NCI-H82 treated with DMSO at 0.1 percent for 48 hours (cell line): ENCODE measurements at regions not wholly inside any gene's neighbourhood (a gene's known extent, or its start where the extent isn't known, plus 50 kb on each side); places are given as distances from the start of the nearest gene placed in this dataset.
A peak's percentile ranks its signal among the peaks of the same experiment; 100 is the strongest.

Source experiments
- DNase-seq: peaks from one replicate; lab custom pipeline; 2025; ENCODE audit not compliant: unreplicated experiment; lab: John Stamatoyannopoulos, UW

GRCh38 chr1:96376846-96377245 lies 344.7 kb upstream of the PTBP2 start:
- no peak for DNase-seq

GRCh38 chr1:96384611-96385010 lies 337.0 kb upstream of the PTBP2 start:
- DNase-seq, result no peak

GRCh38 chr1:96387785-96388184 lies 333.8 kb upstream of the PTBP2 start:
- no peak for DNase-seq

GRCh38 chr1:96388421-96389310 lies 332.9 kb upstream of the PTBP2 start:
- no peak for DNase-seq

- no peak for DNase-seq
Observed at GRCh38 chr1:96400089-96400488, 321.5 kb upstream of the PTBP2 start.

- DNase-seq, result no peak
Observed at GRCh38 chr1:96409087-96409486, 312.5 kb upstream of the PTBP2 start.

- DNase-seq, result peak; percentile 14
Observed at GRCh38 chr1:96409689-96410088, 311.9 kb upstream of the PTBP2 start.

- DNase-seq, result no peak
Observed at GRCh38 chr1:96411006-96411405, 310.6 kb upstream of the PTBP2 start.

GRCh38 chr1:96414598-96414997 lies 307.0 kb upstream of the PTBP2 start:
- DNase-seq, result no peak

GRCh38 chr1:96416111-96416595 lies 305.4 kb upstream of the PTBP2 start:
- DNase-seq, result no peak

GRCh38 chr1:96416701-96417444 lies 304.7 kb upstream of the PTBP2 start:
- DNase-seq, result no peak

- no peak for DNase-seq
Observed at GRCh38 chr1:96418969-96419368, 302.6 kb upstream of the PTBP2 start.

- DNase-seq, result no peak
Observed at GRCh38 chr1:96424877-96425276, 296.7 kb upstream of the PTBP2 start.

GRCh38 chr1:96425382-96426129 lies 296.0 kb upstream of the PTBP2 start:
- DNase-seq, result no peak

- no peak for DNase-seq
Observed at GRCh38 chr1:96427616-96428015, 294.0 kb upstream of the PTBP2 start.

- DNase-seq, result no peak
Observed at GRCh38 chr1:96445302-96445701, 276.3 kb upstream of the PTBP2 start.

- no peak for DNase-seq
Observed at GRCh38 chr1:96464066-96464465, 257.5 kb upstream of the PTBP2 start.

- DNase-seq, result no peak
Observed at GRCh38 chr1:96464522-96464921, 257.1 kb upstream of the PTBP2 start.

- DNase-seq, result no peak
Observed at GRCh38 chr1:96464991-96465390, 256.6 kb upstream of the PTBP2 start.

- DNase-seq, result no peak
Observed at GRCh38 chr1:96465441-96465840, 256.1 kb upstream of the PTBP2 start.

GRCh38 chr1:96466842-96467241 lies 254.7 kb upstream of the PTBP2 start:
- no peak for DNase-seq
